Neural progenitor cell (in vitro differentiated cells): ENCODE measurements at regions not wholly inside any gene's neighbourhood (a gene's known extent, or its start where the extent isn't known, plus 50 kb on each side); places are given as distances from the start of the nearest gene placed in this dataset.

Experiments
- CTCF ChIP-seq: fragments of 200-600 bp; sonication (generic); IDR thresholded peaks from 2 replicates; pipeline ENCODE4 v1.5.1; 2017; ENCODE audit warnings: antibody characterized with exemption, mild to moderate bottlenecking
- EZH2 ChIP-seq: fragments of 200-600 bp; sonication (generic); IDR thresholded peaks from 2 replicates; pipeline ENCODE4 v1.6.1; 2017; ENCODE audit warnings: antibody characterized with exemption, mild to moderate bottlenecking, moderate library complexity
- EZH2phosphoT487 ChIP-seq: fragments of 200-600 bp; sonication (generic); IDR thresholded peaks from 2 replicates; pipeline ENCODE4 v1.6.1; 2017; ENCODE audit warnings: antibody characterized with exemption

GRCh38 chr16:13772782-13773181 lies 147.2 kb upstream of the ERCC4 start:
- TF ChIP-seq CTCF (no peak), EZH2 (no peak), EZH2phosphoT487 (no peak)
